ENCODE measurements at regions not wholly inside any gene's neighbourhood (a gene's known extent, or its start where the extent isn't known, plus 50 kb on each side); places are given as distances from the start of the nearest gene placed in this dataset.

GRCh38 chr7:50221028-50221427 lies 83.5 kb upstream of the IKZF1 start:
- Mint-ChIP-seq H3K4me1 (no peaks in the 10 kb centered on the region), H3K27me3 (ENCODE audit: low read depth) (no peaks in the 10 kb centered on the region; the same call in 1 of the 2 replicates), H3K36me3 (peaks cover 6% of the 10 kb centered on the region), H3K4me3 (no peak overlapping the region), H3K27ac (no peak overlapping the region), H3K9me3 (peaks cover 24% of the 10 kb centered on the region)
- no peak for TF ChIP-seq HMGXB4 (CRISPR knock-in tag; IDR thresholded peaks at IDR 0.05)
- ChIA-PET POLR2A (no interaction called here), CTCF (no interaction called here)
- no peak for ATAC-seq
- DNase-seq (ENCODE audit: low spot score), result no peak

GRCh38 chr7:50220273-50220672 lies 84.2 kb upstream of the IKZF1 start:
- ChIA-PET CTCF (no interaction called here), POLR2A (no interaction called here)
- DNase-seq (ENCODE audit: low spot score) (no peak), ATAC-seq (no peak)
- H3K4me1 Mint-ChIP-seq, result no peaks in the 10 kb centered on the region
- peaks cover 6% of the 10 kb centered on the region for H3K36me3 Mint-ChIP-seq
- H3K4me3 Mint-ChIP-seq, result no peak overlapping the region
- H3K9me3 Mint-ChIP-seq, result peaks cover 24% of the 10 kb centered on the region
- no peak overlapping the region for H3K27ac Mint-ChIP-seq
- TF ChIP-seq NR1H2 (CRISPR knock-in tag; IDR thresholded peaks at IDR 0.05) (no peak), SOX15 (CRISPR knock-in tag; IDR thresholded peaks at IDR 0.05) (no peak), FOXP4 (CRISPR knock-in tag; IDR thresholded peaks at IDR 0.05) (no peak), ZNF121 (CRISPR knock-in tag; IDR thresholded peaks at IDR 0.05) (no peak), ATF2 (CRISPR knock-in tag; IDR thresholded peaks at IDR 0.05; ENCODE audit: borderline replicate concordance, low read depth) (no peak), TP53 (CRISPR knock-in tag; IDR thresholded peaks at IDR 0.05) (no peak), KAT7 (CRISPR knock-in tag; IDR thresholded peaks at IDR 0.05; ENCODE audit: borderline replicate concordance) (no peak), HMGXB4 (CRISPR knock-in tag; IDR thresholded peaks at IDR 0.05) (no peak), ZNF232 (CRISPR knock-in tag; IDR thresholded peaks at IDR 0.05) (no peak), ZNF263 (CRISPR knock-in tag; IDR thresholded peaks at IDR 0.05; ENCODE audit: low read depth) (no peak), ZMAT4 (CRISPR knock-in tag; IDR thresholded peaks at IDR 0.05) (no peak), PRDM15 (CRISPR knock-in tag; IDR thresholded peaks at IDR 0.05) (no peak), ETV6 (CRISPR knock-in tag; IDR thresholded peaks at IDR 0.05) (no peak), TEAD1 (CRISPR knock-in tag; IDR thresholded peaks at IDR 0.05) (no peak), FOXP1 (CRISPR knock-in tag; IDR thresholded peaks at IDR 0.05; ENCODE audit: borderline replicate concordance) (no peak), NR2C2 (CRISPR knock-in tag; IDR thresholded peaks at IDR 0.05) (no peak), ATF6 (CRISPR knock-in tag; IDR thresholded peaks at IDR 0.05) (no peak), CTCF (IDR thresholded peaks at IDR 0.05) (no peak)
- H3K27me3 Mint-ChIP-seq (ENCODE audit: low read depth), result no peaks in the 10 kb centered on the region; the same call in 1 of the 2 replicates
